Retinal pigment epithelial cell (primary cell): ENCODE measurements at regions not wholly inside any gene's neighbourhood (a gene's known extent, or its start where the extent isn't known, plus 50 kb on each side); places are given as distances from the start of the nearest gene placed in this dataset.
A peak's percentile ranks its signal among the peaks of the same experiment; 100 is the strongest.

Source experiments
- DNase-seq: peaks from one replicate; pipeline ENCODE4 v3.0.0-alpha.2; 2010; ENCODE audit warnings: low read depth
- H3K4me3 ChIP-seq: 2 replicates; pipeline ENCODE4 v1.5.1; 2011; ENCODE audit warnings: mild to moderate bottlenecking, low read length, control low read depth, moderate library complexity
- CTCF ChIP-seq: conservative IDR thresholded peaks from 2 replicates; pipeline ENCODE4 v1.5.1; 2011; ENCODE audit warnings: low read depth, low read length, control low read depth, inconsistent platforms

- DNase-seq, result no peak
- no peak for TF ChIP-seq CTCF
- H3K4me3 ChIP-seq, result peak overlapping the region; percentile 28
These were observed 56.7 kb downstream of the GADD45G start for GRCh38 chr9:89661391-89661949.

- peak overlapping the region; percentile 45 for H3K4me3 ChIP-seq
- no peak for TF ChIP-seq CTCF
- DNase-seq, result peak; percentile 89
These were observed 57.3 kb downstream of the GADD45G start for GRCh38 chr9:89661956-89662717.

GRCh38 chr9:89662718-89663613 lies 58.2 kb downstream of the GADD45G start:
- no peak overlapping the region for H3K4me3 ChIP-seq
- DNase-seq, result no peak
- TF ChIP-seq CTCF, result no peak

- H3K4me3 ChIP-seq, result no peak overlapping the region
- no peak for TF ChIP-seq CTCF
- no peak for DNase-seq
These were observed 58.8 kb downstream of the GADD45G start for GRCh38 chr9:89663614-89663970.

- TF ChIP-seq CTCF, result no peak
- no peak overlapping the region for H3K4me3 ChIP-seq
- DNase-seq, result no peak
These were observed 59.2 kb downstream of the GADD45G start for GRCh38 chr9:89664010-89664409.

- no peak overlapping the region for H3K4me3 ChIP-seq
- TF ChIP-seq CTCF, result no peak
- no peak for DNase-seq
These were observed 60.1 kb downstream of the GADD45G start for GRCh38 chr9:89664896-89665329.
